ENCODE measurements at regions not wholly inside any gene's neighbourhood (a gene's known extent, or its start where the extent isn't known, plus 50 kb on each side); places are given as distances from the start of the nearest gene placed in this dataset.
"Not testable (repeated sequence)": the region's sequence is repeated elsewhere in the genome, so short reads cannot be mapped to it uniquely, and the experiment has no call there.

- Mint-ChIP-seq H3K4me3 (no peak overlapping the region), H3K9me3 (peaks cover 3% of the 10 kb centered on the region), H3K27ac (no peak overlapping the region), H3K27me3 (ENCODE audit: low read depth) (peaks cover 3% of the 10 kb centered on the region), H3K36me3 (ENCODE audit: low read depth) (no peaks in the 10 kb centered on the region), H3K4me1 (no peaks in the 10 kb centered on the region)
- TF ChIP-seq, protein P1, sequence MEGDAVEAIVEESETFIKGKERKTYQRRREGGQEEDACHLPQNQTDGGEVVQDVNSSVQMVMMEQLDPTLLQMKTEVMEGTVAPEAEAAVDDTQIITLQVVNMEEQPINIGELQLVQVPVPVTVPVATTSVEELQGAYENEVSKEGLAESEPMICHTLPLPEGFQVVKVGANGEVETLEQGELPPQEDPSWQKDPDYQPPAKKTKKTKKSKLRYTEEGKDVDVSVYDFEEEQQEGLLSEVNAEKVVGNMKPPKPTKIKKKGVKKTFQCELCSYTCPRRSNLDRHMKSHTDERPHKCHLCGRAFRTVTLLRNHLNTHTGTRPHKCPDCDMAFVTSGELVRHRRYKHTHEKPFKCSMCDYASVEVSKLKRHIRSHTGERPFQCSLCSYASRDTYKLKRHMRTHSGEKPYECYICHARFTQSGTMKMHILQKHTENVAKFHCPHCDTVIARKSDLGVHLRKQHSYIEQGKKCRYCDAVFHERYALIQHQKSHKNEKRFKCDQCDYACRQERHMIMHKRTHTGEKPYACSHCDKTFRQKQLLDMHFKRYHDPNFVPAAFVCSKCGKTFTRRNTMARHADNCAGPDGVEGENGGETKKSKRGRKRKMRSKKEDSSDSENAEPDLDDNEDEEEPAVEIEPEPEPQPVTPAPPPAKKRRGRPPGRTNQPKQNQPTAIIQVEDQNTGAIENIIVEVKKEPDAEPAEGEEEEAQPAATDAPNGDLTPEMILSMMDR (IDR thresholded peaks at IDR 0.05; ENCODE audit: unreplicated experiment in 3 of 3): no peak
Observed at GRCh38 chr2:195257979-195258378, 399.0 kb upstream of the SLC39A10 start.

DNA sequence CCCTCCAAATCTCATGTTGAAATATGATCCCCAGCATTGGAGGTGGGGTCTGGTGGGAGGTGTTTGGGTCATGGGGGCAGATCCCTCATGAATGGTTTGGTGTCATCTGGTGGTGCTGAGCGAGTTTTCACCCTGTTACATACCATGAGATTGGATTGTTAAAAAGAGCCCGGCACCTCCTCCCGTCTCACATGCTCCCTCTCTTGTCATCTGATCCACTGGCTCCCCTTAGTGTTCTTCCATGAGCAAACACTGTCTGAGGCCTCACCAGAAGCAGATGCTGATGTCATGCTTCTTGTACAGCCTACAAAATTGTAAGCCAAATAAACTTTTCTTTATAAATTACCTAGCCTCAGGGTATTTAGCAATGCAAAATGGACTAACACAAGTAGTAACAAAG is 405.0 kb upstream of the SLC39A10 start:
- no peak overlapping the region for H3K27ac Mint-ChIP-seq
- TF ChIP-seq, protein P1 (IDR thresholded peaks at IDR 0.05; ENCODE audit: unreplicated experiment in 3 of 3): no peak
- H3K4me1 Mint-ChIP-seq: no peaks in the 10 kb centered on the region

DNA sequence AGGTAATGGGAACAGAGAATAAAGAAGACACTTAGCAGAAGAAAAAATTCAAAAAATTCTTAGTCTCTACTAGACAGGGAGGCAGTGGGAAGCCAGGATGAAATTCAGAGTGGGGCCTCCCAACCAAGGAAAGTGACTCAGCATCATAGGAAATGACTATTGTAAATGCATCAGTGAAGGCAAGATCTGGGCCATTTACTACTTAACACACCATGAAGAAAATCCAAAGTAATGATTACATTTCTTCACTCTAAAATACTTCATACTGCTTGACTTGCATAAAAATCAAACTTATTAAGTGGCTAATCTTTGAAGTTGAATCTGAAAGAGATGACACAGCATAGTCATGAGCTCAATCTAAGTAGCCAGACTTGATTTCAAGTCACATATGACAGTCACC is 405.8 kb upstream of the SLC39A10 start:
- Mint-ChIP-seq H3K9me3 (peaks cover 20% of the 10 kb centered on the region), H3K4me3 (no peak overlapping the region), H3K4me1 (no peaks in the 10 kb centered on the region), H3K27ac (no peak overlapping the region), H3K27me3 (ENCODE audit: low read depth) (no peaks in the 10 kb centered on the region), H3K36me3 (ENCODE audit: low read depth) (no peaks in the 10 kb centered on the region)
- TF ChIP-seq, protein P1 (IDR thresholded peaks at IDR 0.05; ENCODE audit: unreplicated experiment in 3 of 3): no peak

More for the DNA sequence above, 405.0 kb upstream of the SLC39A10 start:
- Mint-ChIP-seq H3K4me3 (no peak overlapping the region), H3K36me3 (ENCODE audit: low read depth) (no peaks in the 10 kb centered on the region), H3K9me3 (peaks cover 19% of the 10 kb centered on the region), H3K27me3 (ENCODE audit: low read depth) (no peaks in the 10 kb centered on the region)

DNA sequence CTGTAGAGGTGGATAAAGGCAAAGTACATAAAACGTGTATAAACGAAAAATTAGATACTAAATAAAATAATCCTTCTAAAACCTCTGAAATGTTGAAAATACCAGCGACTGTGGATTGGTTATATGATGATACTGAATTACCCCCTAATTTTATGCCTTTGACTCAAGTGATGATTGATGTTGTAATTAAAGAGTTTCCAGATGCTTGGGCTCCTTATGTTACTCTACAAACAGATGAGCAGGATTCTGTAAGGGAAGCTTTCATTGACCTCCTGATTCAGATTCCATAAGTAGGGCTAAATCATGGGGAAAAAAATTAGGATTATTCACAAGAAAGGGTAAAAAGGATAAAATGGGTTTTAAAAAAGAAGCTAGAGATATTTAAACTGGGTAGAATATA is 418.2 kb upstream of the SLC39A10 start:
- TF ChIP-seq, protein P1 (IDR thresholded peaks at IDR 0.05; ENCODE audit: unreplicated experiment in 3 of 3): no peak
- H3K4me3 Mint-ChIP-seq: no peak overlapping the region
- H3K36me3 Mint-ChIP-seq (ENCODE audit: low read depth): no peaks in the 10 kb centered on the region
- peaks cover 1% of the 10 kb centered on the region for H3K9me3 Mint-ChIP-seq
- H3K27me3 Mint-ChIP-seq (ENCODE audit: low read depth): no peaks in the 10 kb centered on the region
- peak overlapping the region in 1 of 3 experiments; percentile 18 for H3K27ac Mint-ChIP-seq
- peaks cover 15% of the 10 kb centered on the region for H3K4me1 Mint-ChIP-seq

DNA sequence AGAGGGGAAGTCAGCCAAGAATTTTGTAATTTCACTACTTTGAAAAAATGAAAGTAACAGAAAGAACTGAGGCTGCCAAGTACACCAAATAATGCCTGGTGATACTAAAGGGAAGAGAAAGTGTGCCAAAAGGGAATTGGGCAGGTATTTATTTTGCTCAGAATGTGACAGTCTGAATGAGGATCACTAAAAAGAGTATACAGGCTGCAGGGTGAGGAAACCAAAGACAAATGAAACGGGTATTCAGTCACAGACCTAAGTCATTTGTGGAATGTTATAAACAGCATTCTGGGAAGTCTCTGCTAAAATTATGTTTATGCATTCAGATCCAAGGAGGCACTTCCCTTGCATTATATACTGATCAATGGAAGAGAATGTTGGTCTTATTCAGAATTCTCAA is 418.6 kb upstream of the SLC39A10 start:
- no peaks in the 10 kb centered on the region for H3K9me3 Mint-ChIP-seq
- H3K4me3 Mint-ChIP-seq: peak overlapping the region in 1 of 3 experiments; percentile 9
- H3K36me3 Mint-ChIP-seq (ENCODE audit: low read depth): no peaks in the 10 kb centered on the region
- H3K27ac Mint-ChIP-seq: peak overlapping the region in 2 of 3 experiments; percentile 8 to 10
- TF ChIP-seq, protein P1 (IDR thresholded peaks at IDR 0.05; ENCODE audit: unreplicated experiment in 3 of 3): no peak
- H3K4me1 Mint-ChIP-seq: peaks cover 15% of the 10 kb centered on the region
- H3K27me3 Mint-ChIP-seq (ENCODE audit: low read depth): no peaks in the 10 kb centered on the region

GRCh38 chr2:195228547-195228946 is 428.5 kb upstream of the SLC39A10 start:
- peaks cover 17% of the 10 kb centered on the region for H3K9me3 Mint-ChIP-seq
- not testable (repeated sequence) for H3K27me3 Mint-ChIP-seq (ENCODE audit: low read depth); H3K36me3 Mint-ChIP-seq (ENCODE audit: low read depth); H3K4me1 Mint-ChIP-seq; H3K27ac Mint-ChIP-seq; H3K4me3 Mint-ChIP-seq
